PC-3 (cell line): ENCODE measurements at regions not wholly inside any gene's neighbourhood (a gene's known extent, or its start where the extent isn't known, plus 50 kb on each side); places are given as distances from the start of the nearest gene placed in this dataset.
A peak's percentile ranks its signal among the peaks of the same experiment; 100 is the strongest.

Experiments used
- ATAC-seq: fragments of 200-7000 bp; cut with Tn5 transposase; 2 replicates; pipeline ENCODE4 v1.9.1; 2020; ENCODE audit warnings: mild to moderate bottlenecking, moderate library complexity
- BruUV-seq: library from RNA; stranded (reverse); fragments of 400-500 nt; replicated peaks from 2 replicates; lab custom pipeline; 2021; lab: Mats Ljungman, UMichigan
- CTCF ChIA-PET: fragments of 300-600 bp; sonication (Branson Sonifier 250); formaldehyde crosslinking; loops from one replicate; lab custom pipeline; 2022; ENCODE audit warnings: antibody characterized with exemption; lab: Charles Lee
- POLR2A ChIA-PET: fragments of 300-600 bp; sonication (Branson Sonifier 250); formaldehyde crosslinking; loops from one replicate; lab custom pipeline; 2022; ENCODE audit warnings: antibody characterized with exemption; ENCODE audit not compliant: unreplicated experiment; lab: Charles Lee
- DNase-seq: peaks from one replicate; pipeline ENCODE4 v3.0.0-alpha.2; 2015
- H2AFZ ChIP-seq: fragments of 300-600 bp; sonication (generic); 2 replicates; pipeline ENCODE4 v1.6.0; 2016; ENCODE audit warnings: antibody characterized with exemption, low read length
- H3F3A ChIP-seq: fragments of 300-600 bp; sonication (generic); one replicate; pipeline ENCODE4 v1.6.0; 2017; ENCODE audit warnings: antibody characterized with exemption, low read length, control low read depth, mild to moderate bottlenecking; ENCODE audit not compliant: unreplicated experiment
- H3K27ac ChIP-seq: fragments of 300-600 bp; sonication (generic); 2 replicates; pipeline ENCODE4 v1.5.1; 2016; ENCODE audit warnings: mild to moderate bottlenecking, low read length
- H3K27me3 ChIP-seq: fragments of 300-600 bp; sonication (generic); 2 replicates; pipeline ENCODE4 v1.6.1; 2016; ENCODE audit warnings: low read length, mixed read lengths
- H3K36me3 ChIP-seq: fragments of 300-600 bp; sonication (generic); 2 replicates; pipeline ENCODE4 v1.6.1; 2016; ENCODE audit warnings: low read depth, mixed run types, low read length, mixed read lengths
- H3K4me1 ChIP-seq: fragments of 300-600 bp; sonication (generic); 2 replicates; pipeline ENCODE4 v1.5.1; 2016; ENCODE audit warnings: low read length; ENCODE audit not compliant: insufficient read depth
- H3K4me2 ChIP-seq: fragments of 300-600 bp; sonication (generic); 2 replicates; pipeline ENCODE4 v1.6.0; 2016; ENCODE audit warnings: low read length
- H3K4me3 ChIP-seq: fragments of 300-600 bp; sonication (generic); 2 replicates; pipeline ENCODE4 v1.5.1; 2016; ENCODE audit warnings: mild to moderate bottlenecking, low read length, mixed read lengths
- H3K79me2 ChIP-seq: fragments of 300-600 bp; sonication (generic); 2 replicates; pipeline ENCODE4 v1.6.1; 2017; ENCODE audit warnings: low read length, mixed read lengths
- H3K9ac ChIP-seq: fragments of 300-600 bp; sonication (generic); 2 replicates; pipeline ENCODE4 v1.6.0; 2016; ENCODE audit warnings: mild to moderate bottlenecking, low read length
- H3K9me2 ChIP-seq: fragments of 300-600 bp; sonication (generic); replicated peaks from 2 replicates; pipeline ENCODE4 v1.6.1; 2016; ENCODE audit warnings: mixed run types, low read length, mixed read lengths
- H3K9me3 ChIP-seq: fragments of 300-600 bp; sonication (generic); 2 replicates; pipeline ENCODE4 v1.6.1; 2016; ENCODE audit warnings: low read length, mixed read lengths
- H4K20me1 ChIP-seq: fragments of 300-600 bp; sonication (generic); 2 replicates; pipeline ENCODE4 v1.6.1; 2016; ENCODE audit warnings: low read length, mixed read lengths
- CTCF ChIP-seq: fragments of 300-600 bp; sonication (generic); conservative IDR thresholded peaks from 2 replicates; pipeline ENCODE4 v1.5.1; 2017; ENCODE audit warnings: antibody characterized with exemption, low read depth, mild to moderate bottlenecking, low read length
- EZH2 ChIP-seq: fragments of 300-600 bp; sonication (generic); IDR thresholded peaks from one replicate; pipeline ENCODE4 v1.6.1; 2017; ENCODE audit warnings: antibody characterized with exemption, mild to moderate bottlenecking, low read length; ENCODE audit not compliant: unreplicated experiment
- EZH2phosphoT487 ChIP-seq: fragments of 300-600 bp; sonication (generic); IDR thresholded peaks from 2 replicates; pipeline ENCODE4 v1.6.1; 2018; ENCODE audit warnings: mild to moderate bottlenecking, antibody characterized with exemption, low read length, borderline replicate concordance
- intact Hi-C: fragments of 100-400 bp; cut with micrococcal nuclease; formaldehyde crosslinking; loops from 2 replicates; pipeline ENCODE4 v1.9.0; 2023

- no peak for TF ChIP-seq EZH2phosphoT487
- TF ChIP-seq EZH2, result no peak
- TF ChIP-seq CTCF, result no peak
- ChIA-PET POLR2A (no interaction called here), CTCF (no interaction called here)
- intact Hi-C loops, result no loop called here
- H3K27ac ChIP-seq, result no peak overlapping the region
- no TSS peak for BruUV-seq
- no peak overlapping the region for H3K4me2 ChIP-seq
- no peaks in the 10 kb centered on the region for H3K9me2 ChIP-seq
- H3K9ac ChIP-seq, result no peak overlapping the region
- H3K36me3 ChIP-seq, result no peaks in the 10 kb centered on the region
- H2AFZ ChIP-seq, result no peak overlapping the region
- no peak overlapping the region for H3K4me3 ChIP-seq
- no peaks in the 10 kb centered on the region for H4K20me1 ChIP-seq
- H3K4me1 ChIP-seq, result no peaks in the 10 kb centered on the region
- H3F3A ChIP-seq, result no peaks in the 10 kb centered on the region
- DNase-seq (peak; percentile 5), ATAC-seq (no peak)
- no peaks in the 10 kb centered on the region for H3K27me3 ChIP-seq
- H3K9me3 ChIP-seq, result no peaks in the 10 kb centered on the region
- H3K79me2 ChIP-seq, result no peaks in the 10 kb centered on the region
Measured at GRCh38 chr10:30207485-30208052, 141.5 kb downstream of the MTPAP start.

DNA sequence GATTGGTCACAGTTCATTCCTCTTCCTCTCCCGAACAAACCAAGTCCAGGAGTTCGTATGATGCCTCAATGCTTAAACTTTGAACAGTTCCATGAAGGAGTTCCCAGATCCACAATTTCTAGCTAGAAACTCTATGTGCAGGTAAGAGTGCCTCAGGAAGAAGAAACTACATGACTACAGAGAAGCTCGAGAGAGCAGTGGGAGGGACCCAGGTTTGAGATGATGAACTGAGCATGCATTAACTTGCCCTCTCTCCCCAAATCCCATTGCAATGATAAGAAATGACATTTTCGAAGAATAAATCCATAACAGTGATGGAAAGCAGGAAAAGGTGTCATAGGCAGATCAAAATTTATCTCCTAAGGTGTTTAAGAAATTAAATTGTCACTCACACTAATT lies 140.6 kb upstream of the JCAD start:
- Histone ChIP-seq H2AFZ (peak overlapping the region; percentile 77; the same call in 1 of the 2 replicates), H4K20me1 (no peaks in the 10 kb centered on the region), H3K4me1 (peaks cover 11% of the 10 kb centered on the region), H3K4me2 (0 out of 2 replicates have a peak overlapping the region, but pooled peaks have one; percentile 55), H3K27me3 (no peaks in the 10 kb centered on the region), H3F3A (no peaks in the 10 kb centered on the region), H3K4me3 (no peak overlapping the region), H3K9me3 (no peaks in the 10 kb centered on the region), H3K36me3 (no peaks in the 10 kb centered on the region), H3K9ac (no peak overlapping the region), H3K79me2 (no peaks in the 10 kb centered on the region), H3K9me2 (no peaks in the 10 kb centered on the region), H3K27ac (no peak overlapping the region)
- BruUV-seq, result no TSS peak
- ChIA-PET CTCF (no interaction called here), POLR2A (no interaction called here)
- ATAC-seq, result no peak
- DNase-seq, result no peak
- intact Hi-C loops, result no loop called here
- no peak for TF ChIP-seq EZH2phosphoT487
- TF ChIP-seq CTCF, result no peak
- TF ChIP-seq EZH2, result no peak

DNA sequence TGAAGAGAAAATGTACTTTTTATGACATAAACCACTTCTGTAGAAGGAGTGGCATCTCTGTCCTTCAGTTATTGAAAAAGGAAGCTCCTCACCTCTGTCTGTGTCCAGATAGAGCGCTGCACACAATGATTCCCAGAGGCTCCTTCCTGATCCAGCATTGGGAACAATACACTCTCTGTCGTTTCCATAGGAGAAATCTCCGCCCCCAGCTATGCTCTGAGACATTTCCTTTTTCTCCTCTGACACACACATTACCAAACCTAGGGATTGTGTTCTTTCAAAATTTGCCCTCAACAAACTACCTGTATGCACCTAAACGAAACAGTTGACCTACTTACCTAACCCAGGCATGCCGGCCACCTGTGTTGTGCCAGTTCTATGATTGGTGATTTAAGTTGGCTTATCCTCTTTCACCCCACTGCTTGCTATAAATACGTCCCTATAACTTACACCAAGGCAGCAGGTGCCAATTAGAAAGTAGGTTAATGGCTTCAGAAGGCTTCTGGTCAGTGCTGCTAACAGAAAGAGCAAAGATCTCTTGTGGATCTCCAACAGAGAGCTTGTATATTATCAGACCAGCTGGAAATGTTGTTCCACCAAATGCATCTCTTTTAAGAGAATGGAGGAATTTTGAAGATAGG lies 140.1 kb upstream of the JCAD start:
- no peaks in the 10 kb centered on the region for H3K36me3 ChIP-seq
- peak overlapping the region; percentile 77 for H2AFZ ChIP-seq
- H3K9me3 ChIP-seq, result no peaks in the 10 kb centered on the region
- H3K79me2 ChIP-seq, result no peaks in the 10 kb centered on the region
- no peaks in the 10 kb centered on the region for H3K27me3 ChIP-seq
- peak overlapping the region; percentile 55 for H3K4me2 ChIP-seq
- POLR2A ChIA-PET, result no interaction called here
- peak; percentile 61 for DNase-seq
- H3K4me1 ChIP-seq, result peaks cover 11% of the 10 kb centered on the region
- no TSS peak for BruUV-seq
- intact Hi-C loops, result no loop called here
- no peak overlapping the region; the same call in 1 of the 2 replicates for H3K4me3 ChIP-seq
- peak; percentile 87 for ATAC-seq
- no peaks in the 10 kb centered on the region for H4K20me1 ChIP-seq
- CTCF ChIA-PET, result no interaction called here
- no peak overlapping the region for H3K9ac ChIP-seq
- H3K27ac ChIP-seq, result no peak overlapping the region
- H3F3A ChIP-seq, result no peaks in the 10 kb centered on the region
- TF ChIP-seq EZH2, result no peak
- no peak for TF ChIP-seq CTCF
- TF ChIP-seq EZH2phosphoT487, result no peak
- H3K9me2 ChIP-seq, result no peaks in the 10 kb centered on the region
